ENCODE measurements at regions not wholly inside any gene's neighbourhood (a gene's known extent, or its start where the extent isn't known, plus 50 kb on each side); places are given as distances from the start of the nearest gene placed in this dataset.

GRCh38 chr10:9036711-9037204 lies 982.3 kb downstream of the GATA3 start:
- no peak overlapping the region for H3K4me3 ChIP-seq
- H3K9me3 ChIP-seq, result no peaks in the 10 kb centered on the region
- H3K4me1 ChIP-seq, result no peaks in the 10 kb centered on the region
- 65 to 70% methylated on average over 4 of the region's 4 CpGs for WGBS, 2 donors
- DNase-seq, result no peak
- H3K27me3 ChIP-seq, result peaks cover 0 to 4% (median 0%) of the 10 kb centered on the region in 4 donors
- intact Hi-C loops (cut with DNase I), result no loop called here
- TF ChIP-seq, protein P1, sequence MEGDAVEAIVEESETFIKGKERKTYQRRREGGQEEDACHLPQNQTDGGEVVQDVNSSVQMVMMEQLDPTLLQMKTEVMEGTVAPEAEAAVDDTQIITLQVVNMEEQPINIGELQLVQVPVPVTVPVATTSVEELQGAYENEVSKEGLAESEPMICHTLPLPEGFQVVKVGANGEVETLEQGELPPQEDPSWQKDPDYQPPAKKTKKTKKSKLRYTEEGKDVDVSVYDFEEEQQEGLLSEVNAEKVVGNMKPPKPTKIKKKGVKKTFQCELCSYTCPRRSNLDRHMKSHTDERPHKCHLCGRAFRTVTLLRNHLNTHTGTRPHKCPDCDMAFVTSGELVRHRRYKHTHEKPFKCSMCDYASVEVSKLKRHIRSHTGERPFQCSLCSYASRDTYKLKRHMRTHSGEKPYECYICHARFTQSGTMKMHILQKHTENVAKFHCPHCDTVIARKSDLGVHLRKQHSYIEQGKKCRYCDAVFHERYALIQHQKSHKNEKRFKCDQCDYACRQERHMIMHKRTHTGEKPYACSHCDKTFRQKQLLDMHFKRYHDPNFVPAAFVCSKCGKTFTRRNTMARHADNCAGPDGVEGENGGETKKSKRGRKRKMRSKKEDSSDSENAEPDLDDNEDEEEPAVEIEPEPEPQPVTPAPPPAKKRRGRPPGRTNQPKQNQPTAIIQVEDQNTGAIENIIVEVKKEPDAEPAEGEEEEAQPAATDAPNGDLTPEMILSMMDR (IDR thresholded peaks at IDR 0.05), result no peak
- no peak for TF ChIP-seq POLR2A (IDR thresholded peaks at IDR 0.05)
- no peak overlapping the region for H3K27ac ChIP-seq
- no peaks in the 10 kb centered on the region for H3K36me3 ChIP-seq

DNA sequence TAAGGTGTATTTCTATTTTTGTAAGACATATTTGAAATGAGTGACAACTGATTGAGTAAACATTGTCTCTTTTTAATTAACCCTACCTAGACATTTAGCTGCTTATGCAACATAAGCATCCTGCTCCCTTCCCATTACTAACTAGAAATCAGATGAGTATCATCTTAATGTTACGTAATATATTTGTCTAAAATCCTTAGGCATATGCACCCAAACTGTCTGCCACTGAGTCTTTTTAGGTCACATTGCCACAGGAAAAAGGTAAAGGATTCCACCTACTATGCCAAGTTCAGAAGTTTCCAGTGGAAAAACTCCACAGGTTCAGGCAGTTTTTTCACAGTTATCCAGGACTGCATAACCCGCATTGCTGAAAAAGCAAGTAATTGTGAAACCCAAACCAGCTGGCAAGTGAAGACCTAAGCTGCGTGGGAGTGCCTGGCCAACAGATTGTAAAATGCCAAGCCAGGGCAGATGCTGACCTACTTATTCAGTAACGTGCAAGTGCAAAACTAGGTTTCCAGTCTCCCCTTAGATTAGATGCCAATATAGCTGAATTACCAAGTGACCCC lies 983.7 kb downstream of the GATA3 start:
- 64 to 81% methylated on average over 4 of the region's 4 CpGs for WGBS, 2 donors
- peaks cover 0 to 4% (median 0%) of the 10 kb centered on the region in 4 donors for H3K27me3 ChIP-seq
- H3K4me1 ChIP-seq, result no peaks in the 10 kb centered on the region
- intact Hi-C loops (cut with DNase I), result no loop called here
- no peak overlapping the region for H3K27ac ChIP-seq
- no peak for DNase-seq
- no peaks in the 10 kb centered on the region for H3K9me3 ChIP-seq
- H3K36me3 ChIP-seq, result no peaks in the 10 kb centered on the region
- TF ChIP-seq POLR2A (IDR thresholded peaks at IDR 0.05), result no peak
- TF ChIP-seq, protein P1 (IDR thresholded peaks at IDR 0.05), result no peak
- H3K4me3 ChIP-seq, result no peak overlapping the region

DNA sequence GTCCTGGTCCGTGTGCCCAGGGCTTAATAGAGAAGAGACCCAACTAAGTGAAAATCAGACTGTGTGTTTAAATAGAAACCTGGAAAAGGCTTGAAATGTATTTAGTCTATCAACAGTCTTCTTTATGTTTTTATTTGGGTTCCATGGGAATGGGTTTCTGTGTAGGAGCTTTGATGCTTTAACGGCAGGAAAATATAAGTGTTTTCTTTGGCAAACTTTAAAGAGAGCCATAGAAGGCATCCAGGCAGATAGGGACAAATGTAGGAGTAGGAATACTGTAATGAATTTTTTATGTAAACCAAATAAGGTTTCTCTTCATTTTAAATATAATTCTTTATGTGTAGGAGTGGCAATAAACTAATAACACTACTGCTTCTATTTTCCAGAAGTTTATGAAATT lies 989.0 kb downstream of the GATA3 start:
- peaks cover 0 to 4% (median 0%) of the 10 kb centered on the region in 4 donors for H3K27me3 ChIP-seq
- no peak for TF ChIP-seq POLR2A (IDR thresholded peaks at IDR 0.05)
- TF ChIP-seq, protein P1 (IDR thresholded peaks at IDR 0.05), result no peak
- intact Hi-C loops (cut with DNase I), result no loop called here
- H3K4me1 ChIP-seq, result no peaks in the 10 kb centered on the region
- H3K9me3 ChIP-seq, result peaks cover 0 to 5% (median 0%) of the 10 kb centered on the region in 3 donors
- H3K36me3 ChIP-seq, result no peaks in the 10 kb centered on the region
- WGBS, 2 donors, result 57 to 67% methylated on average over 2 of the region's 2 CpGs
- DNase-seq, result no peak
- no peak overlapping the region for H3K4me3 ChIP-seq
- no peak overlapping the region for H3K27ac ChIP-seq

DNA sequence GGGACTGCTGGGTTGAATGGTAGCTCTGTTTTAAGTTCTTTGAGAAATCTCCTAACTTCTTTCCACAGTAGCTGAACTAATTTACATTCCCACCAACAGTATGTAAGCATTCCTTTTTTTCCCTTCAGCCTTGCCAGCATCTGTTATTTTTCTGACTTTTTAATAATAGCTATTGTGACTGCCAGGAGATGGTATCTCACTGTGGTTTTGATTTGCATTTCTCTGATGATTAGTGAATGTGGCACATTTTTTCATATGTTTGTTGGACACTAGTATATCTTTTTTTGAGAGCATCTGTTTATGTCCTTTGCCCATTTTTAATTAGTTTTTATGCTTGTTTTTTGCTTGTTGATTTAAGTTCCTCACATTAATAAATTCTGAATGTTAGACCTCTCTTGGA lies 990.8 kb downstream of the GATA3 start:
- no peaks in the 10 kb centered on the region for H3K36me3 ChIP-seq
- no peak overlapping the region for H3K4me3 ChIP-seq
- no peak overlapping the region for H3K27ac ChIP-seq
- H3K4me1 ChIP-seq, result no peaks in the 10 kb centered on the region
- H3K27me3 ChIP-seq, result peaks cover 0 to 4% (median 0%) of the 10 kb centered on the region in 4 donors
- no peak for DNase-seq
- TF ChIP-seq POLR2A (IDR thresholded peaks at IDR 0.05), result no peak
- TF ChIP-seq, protein P1 (IDR thresholded peaks at IDR 0.05), result no peak
- intact Hi-C loops (cut with DNase I), result no loop called here
- H3K9me3 ChIP-seq, result peaks cover 0 to 5% (median 0%) of the 10 kb centered on the region in 3 donors

DNA sequence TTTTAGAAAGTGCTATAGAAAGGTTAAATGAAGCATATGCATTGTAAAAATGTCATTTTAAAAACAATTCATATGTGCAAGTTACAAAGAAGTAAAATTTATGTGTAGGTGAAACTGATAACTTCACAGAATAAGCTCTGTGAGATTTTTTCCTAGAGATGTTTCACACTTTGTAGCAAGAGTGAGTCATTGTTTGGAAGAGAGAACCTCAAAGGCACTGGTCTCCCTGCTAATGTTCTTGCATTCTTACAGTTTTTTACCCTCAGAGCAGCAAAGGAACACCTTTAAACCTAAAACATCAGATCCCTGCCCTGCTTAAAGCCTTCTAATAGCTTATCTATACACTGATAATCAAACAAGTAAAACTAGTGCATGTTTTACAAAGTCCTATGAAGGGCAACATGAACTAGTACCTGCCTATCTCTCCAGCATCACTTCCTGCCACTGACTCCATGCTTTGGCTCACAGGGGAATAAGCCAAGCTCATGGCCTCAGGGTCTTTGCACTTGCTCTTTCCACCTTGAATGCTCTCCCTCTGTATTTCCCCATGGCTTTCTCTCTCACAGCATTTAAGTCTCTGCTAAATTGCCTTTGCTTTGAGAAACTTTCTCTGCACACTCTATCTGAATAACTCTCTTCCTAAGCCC lies 997.0 kb downstream of the GATA3 start:
- Histone ChIP-seq H3K36me3 (no peaks in the 10 kb centered on the region), H3K9me3 (peaks cover 0 to 2% (median 0%) of the 10 kb centered on the region in 3 donors), H3K27me3 (no peaks in the 10 kb centered on the region), H3K4me3 (no peak overlapping the region), H3K27ac (no peak overlapping the region), H3K4me1 (no peaks in the 10 kb centered on the region)
- DNase-seq, result no peak
- TF ChIP-seq, protein P1 (IDR thresholded peaks at IDR 0.05), result no peak
- TF ChIP-seq POLR2A (IDR thresholded peaks at IDR 0.05), result no peak
- intact Hi-C loops (cut with DNase I), result no loop called here

Measured in esophagus squamous epithelium (tissue), 5 donors.